ENCODE measurements at regions not wholly inside any gene's neighbourhood (a gene's known extent, or its start where the extent isn't known, plus 50 kb on each side); places are given as distances from the start of the nearest gene placed in this dataset.

DNA sequence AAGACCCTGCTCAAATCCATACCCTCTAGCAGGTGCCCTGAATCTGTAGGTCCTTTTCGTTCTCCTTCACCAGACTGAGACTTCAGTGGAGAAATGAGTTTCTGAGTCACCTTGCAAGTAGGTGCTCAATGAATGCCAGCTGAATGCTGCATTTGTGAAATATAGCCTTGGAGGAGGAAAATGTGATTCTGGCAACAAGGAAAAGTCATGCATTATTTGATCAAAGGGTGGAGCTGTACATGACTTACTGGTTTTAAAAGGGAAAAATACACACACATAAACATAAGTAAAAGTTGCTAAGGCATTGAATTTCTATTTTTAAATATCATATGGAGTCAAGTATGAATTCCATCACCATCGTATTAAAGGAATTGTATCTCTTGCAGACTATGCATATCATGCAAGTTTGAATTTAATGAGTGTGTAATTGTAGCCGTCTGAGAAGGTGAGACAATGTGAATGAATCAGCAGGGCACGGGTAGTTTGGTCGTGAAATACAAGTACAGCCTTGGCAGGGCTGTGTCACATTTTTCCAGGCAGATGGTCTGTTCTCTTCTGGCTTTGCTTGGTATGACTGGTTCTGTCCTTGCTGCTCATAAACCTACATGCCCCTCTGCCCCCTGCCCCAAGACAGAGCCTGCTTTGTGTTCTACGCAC lies 160.8 kb downstream of the COL6A3 start:
- TF ChIP-seq, protein P1, sequence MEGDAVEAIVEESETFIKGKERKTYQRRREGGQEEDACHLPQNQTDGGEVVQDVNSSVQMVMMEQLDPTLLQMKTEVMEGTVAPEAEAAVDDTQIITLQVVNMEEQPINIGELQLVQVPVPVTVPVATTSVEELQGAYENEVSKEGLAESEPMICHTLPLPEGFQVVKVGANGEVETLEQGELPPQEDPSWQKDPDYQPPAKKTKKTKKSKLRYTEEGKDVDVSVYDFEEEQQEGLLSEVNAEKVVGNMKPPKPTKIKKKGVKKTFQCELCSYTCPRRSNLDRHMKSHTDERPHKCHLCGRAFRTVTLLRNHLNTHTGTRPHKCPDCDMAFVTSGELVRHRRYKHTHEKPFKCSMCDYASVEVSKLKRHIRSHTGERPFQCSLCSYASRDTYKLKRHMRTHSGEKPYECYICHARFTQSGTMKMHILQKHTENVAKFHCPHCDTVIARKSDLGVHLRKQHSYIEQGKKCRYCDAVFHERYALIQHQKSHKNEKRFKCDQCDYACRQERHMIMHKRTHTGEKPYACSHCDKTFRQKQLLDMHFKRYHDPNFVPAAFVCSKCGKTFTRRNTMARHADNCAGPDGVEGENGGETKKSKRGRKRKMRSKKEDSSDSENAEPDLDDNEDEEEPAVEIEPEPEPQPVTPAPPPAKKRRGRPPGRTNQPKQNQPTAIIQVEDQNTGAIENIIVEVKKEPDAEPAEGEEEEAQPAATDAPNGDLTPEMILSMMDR (IDR thresholded peaks at IDR 0.05): no peak
- no peak for TF ChIP-seq POLR2A (IDR thresholded peaks at IDR 0.05)
- TF ChIP-seq EP300 (IDR thresholded peaks at IDR 0.05): no peak

Measured in ovary (tissue), 3 donors.